DMS53 treated with DMSO at 0.1 percent for 48 hours (cell line): ENCODE measurements at regions not wholly inside any gene's neighbourhood (a gene's known extent, or its start where the extent isn't known, plus 50 kb on each side); places are given as distances from the start of the nearest gene placed in this dataset.
"Not testable (repeated sequence)": the region's sequence is repeated elsewhere in the genome, so short reads cannot be mapped to it uniquely, and the experiment has no call there.

Experiments used
- DNase-seq: peaks from one replicate; lab custom pipeline; 2025; ENCODE audit not compliant: unreplicated experiment; lab: John Stamatoyannopoulos, UW

- no peak for DNase-seq
These were observed 634.6 kb upstream of the CNTNAP2 start for GRCh38 chr7:145481985-145482384.

- no peak for DNase-seq
These were observed 638.1 kb upstream of the CNTNAP2 start for GRCh38 chr7:145478541-145478940.

- DNase-seq, result no peak
These were observed 638.3 kb upstream of the TPK1 start for GRCh38 chr7:145474009-145474686.

GRCh38 chr7:145471883-145472282 is 636.0 kb upstream of the TPK1 start:
- no peak for DNase-seq

- DNase-seq, result no peak
These were observed 628.4 kb upstream of the TPK1 start for GRCh38 chr7:145464287-145464686.

- no peak for DNase-seq
These were observed 626.6 kb upstream of the TPK1 start for GRCh38 chr7:145462463-145462862.

GRCh38 chr7:145434811-145435210 is 599.0 kb upstream of the TPK1 start:
- no peak for DNase-seq

GRCh38 chr7:145431834-145432233 is 596.0 kb upstream of the TPK1 start:
- DNase-seq, result no peak

- DNase-seq, result not testable (repeated sequence)
These were observed 582.6 kb upstream of the TPK1 start for GRCh38 chr7:145418481-145418880.

GRCh38 chr7:145411066-145411465 is 575.2 kb upstream of the TPK1 start:
- DNase-seq, result no peak

- DNase-seq, result no peak
These were observed 562.9 kb upstream of the TPK1 start for GRCh38 chr7:145398758-145399157.

- DNase-seq, result no peak
These were observed 558.3 kb upstream of the TPK1 start for GRCh38 chr7:145394126-145394525.

- no peak for DNase-seq
These were observed 546.9 kb upstream of the TPK1 start for GRCh38 chr7:145382762-145383161.

- DNase-seq, result no peak
These were observed 542.3 kb upstream of the TPK1 start for GRCh38 chr7:145378197-145378596.

- no peak for DNase-seq
These were observed 524.8 kb upstream of the TPK1 start for GRCh38 chr7:145360511-145361100.

GRCh38 chr7:145350334-145350733 is 514.5 kb upstream of the TPK1 start:
- no peak for DNase-seq

- not testable (repeated sequence) for DNase-seq
These were observed 513.6 kb upstream of the TPK1 start for GRCh38 chr7:145349452-145349851.

- no peak for DNase-seq
These were observed 511.4 kb upstream of the TPK1 start for GRCh38 chr7:145347271-145347670.

GRCh38 chr7:145339319-145339718 is 503.5 kb upstream of the TPK1 start:
- DNase-seq, result peak; percentile 40

- DNase-seq, result no peak
These were observed 495.7 kb upstream of the TPK1 start for GRCh38 chr7:145331522-145331921.

GRCh38 chr7:145331076-145331475 is 495.2 kb upstream of the TPK1 start:
- DNase-seq, result no peak

- no peak for DNase-seq
These were observed 491.8 kb upstream of the TPK1 start for GRCh38 chr7:145327646-145328045.

- DNase-seq, result no peak
These were observed 488.2 kb upstream of the TPK1 start for GRCh38 chr7:145324081-145324480.
